CD4-positive, alpha-beta memory T cell (primary cell): ENCODE measurements at regions not wholly inside any gene's neighbourhood (a gene's known extent, or its start where the extent isn't known, plus 50 kb on each side); places are given as distances from the start of the nearest gene placed in this dataset.

Experiments
- CTCF ChIA-PET: fragments of 350-600 bp; sonication (Branson Sonifier 250); formaldehyde crosslinking; loops from one replicate; lab custom pipeline; 2021; ENCODE audit warnings: inconsistent platforms; ENCODE audit not compliant: partially characterized antibody; lab: Charles Lee
- POLR2A ChIA-PET: fragments of 350-600 bp; sonication (Branson Sonifier 250); formaldehyde crosslinking; loops from one replicate; lab custom pipeline; 2021; ENCODE audit not compliant: partially characterized antibody; lab: Charles Lee
- DNase-seq, 5 donors: peaks; one replicate each; pipeline versions ENCODE4 v3.0.0 to v3.0.0-alpha.2; 2020 to 2022; ENCODE audit warnings: mixed read lengths in 1 of 5
- H3K27ac ChIP-seq: one replicate; pipeline ENCODE4 v1.7.0; 2013; ENCODE audit warnings: low read depth, low read length
- H3K27me3 ChIP-seq: 2 replicates; pipeline ENCODE4 v1.7.0; 2013; ENCODE audit warnings: mild to moderate bottlenecking, low read length, moderate library complexity; ENCODE audit not compliant: insufficient read depth
- H3K36me3 ChIP-seq: 2 replicates; pipeline ENCODE4 v1.7.0; 2013; ENCODE audit warnings: mild to moderate bottlenecking, low read length, moderate library complexity; ENCODE audit not compliant: insufficient read depth
- H3K4me1 ChIP-seq: 2 replicates; pipeline ENCODE4 v1.7.0; 2013; ENCODE audit warnings: mild to moderate bottlenecking, low read length, moderate library complexity; ENCODE audit not compliant: insufficient read depth
- H3K4me3 ChIP-seq, 2 donors: one replicate each; pipeline ENCODE4 v1.7.0; 2013; ENCODE audit warnings: low read length in 2 of 2, mild to moderate bottlenecking in 1 of 2
- H3K9me3 ChIP-seq, 2 donors: one replicate each; pipeline ENCODE4 v1.7.0; 2013; ENCODE audit warnings: low read length in 2 of 2, control low read depth in 1 of 2; ENCODE audit not compliant: control insufficient read depth in 1 of 2
- H3K27ac Mint-ChIP-seq, 7 donors: one replicate each; pipeline ENCODE4 v1.8.0; 2020 to 2021; ENCODE audit warnings: mixed read lengths in 7 of 7, mild to moderate bottlenecking in 6 of 7, inconsistent platforms in 3 of 7, moderate library complexity in 3 of 7
- H3K27me3 Mint-ChIP-seq, 2 donors: one replicate each; pipeline ENCODE4 v1.8.0; 2020 to 2021; ENCODE audit warnings: mixed read lengths in 2 of 2
- H3K36me3 Mint-ChIP-seq, 2 donors: one replicate each; pipeline ENCODE4 v1.8.0; 2020 to 2021; ENCODE audit warnings: mixed read lengths in 2 of 2, inconsistent platforms in 1 of 2, mild to moderate bottlenecking in 1 of 2
- H3K4me1 Mint-ChIP-seq, 4 donors: one replicate each; pipeline ENCODE4 v1.8.0; 2020 to 2021; ENCODE audit warnings: mixed read lengths in 4 of 4, mild to moderate bottlenecking in 1 of 4
- H3K4me3 Mint-ChIP-seq, 8 donors: one replicate each; pipeline ENCODE4 v1.8.0; 2020 to 2021; ENCODE audit warnings: mixed read lengths in 8 of 8, mild to moderate bottlenecking in 7 of 8, moderate library complexity in 6 of 8, inconsistent platforms in 3 of 8
- H3K9me3 Mint-ChIP-seq, 8 donors: one replicate each; pipeline ENCODE4 v1.8.0; 2020 to 2021; ENCODE audit warnings: mixed read lengths in 8 of 8, mild to moderate bottlenecking in 5 of 8, inconsistent platforms in 3 of 8, moderate library complexity in 1 of 8
- intact Hi-C: fragments of 100-400 bp; cut with micrococcal nuclease; formaldehyde crosslinking; loops from one replicate; pipeline ENCODE4 v1.15.1; 2023

GRCh38 chr2:117698287-117698686 lies 116.2 kb upstream of the DDX18 start:
- Histone ChIP-seq H3K4me3 (no peak overlapping the region), H3K36me3 (no peaks in the 10 kb centered on the region), H3K27me3 (no peaks in the 10 kb centered on the region), H3K4me1 (no peaks in the 10 kb centered on the region), H3K9me3 (no peaks in the 10 kb centered on the region), H3K27ac (no peak overlapping the region)
- Mint-ChIP-seq H3K9me3 (no peaks in the 10 kb centered on the region), H3K4me1 (no peaks in the 10 kb centered on the region), H3K27me3 (no peaks in the 10 kb centered on the region), H3K4me3 (no peak overlapping the region), H3K27ac (no peak overlapping the region), H3K36me3 (no peaks in the 10 kb centered on the region)
- intact Hi-C loops: no loop called here
- ChIA-PET CTCF (no interaction called here), POLR2A (no interaction called here)
- no peak for DNase-seq

- no peak overlapping the region for H3K4me3 ChIP-seq
- no peak for DNase-seq
- intact Hi-C loops: no loop called here
- no peak overlapping the region for H3K27ac ChIP-seq
- POLR2A ChIA-PET: no interaction called here
- CTCF ChIA-PET: no interaction called here
- Mint-ChIP-seq H3K4me3 (no peak overlapping the region), H3K27ac (no peak overlapping the region), H3K36me3 (no peaks in the 10 kb centered on the region), H3K27me3 (peaks cover 0 to 1% of the 10 kb centered on the region in 2 donors), H3K4me1 (no peaks in the 10 kb centered on the region), H3K9me3 (no peaks in the 10 kb centered on the region)
- no peaks in the 10 kb centered on the region for H3K27me3 ChIP-seq
- no peaks in the 10 kb centered on the region for H3K4me1 ChIP-seq
- no peaks in the 10 kb centered on the region for H3K9me3 ChIP-seq
- H3K36me3 ChIP-seq: no peaks in the 10 kb centered on the region
These were observed 115.7 kb upstream of the DDX18 start for GRCh38 chr2:117698819-117699218.

GRCh38 chr2:117700471-117700870 lies 114.0 kb upstream of the DDX18 start:
- no peaks in the 10 kb centered on the region for H3K9me3 ChIP-seq
- H3K4me3 ChIP-seq: no peak overlapping the region
- no peaks in the 10 kb centered on the region for H3K9me3 Mint-ChIP-seq
- intact Hi-C loops: no loop called here
- no peak overlapping the region for H3K27ac ChIP-seq
- CTCF ChIA-PET: no interaction called here
- H3K36me3 ChIP-seq: no peaks in the 10 kb centered on the region
- H3K4me3 Mint-ChIP-seq: no peak overlapping the region
- no peak for DNase-seq
- H3K27ac Mint-ChIP-seq: no peak overlapping the region
- H3K27me3 Mint-ChIP-seq: peaks cover 0 to 5% of the 10 kb centered on the region in 2 donors
- no peaks in the 10 kb centered on the region for H3K36me3 Mint-ChIP-seq
- POLR2A ChIA-PET: no interaction called here
- H3K4me1 ChIP-seq: no peaks in the 10 kb centered on the region
- H3K27me3 ChIP-seq: no peaks in the 10 kb centered on the region
- H3K4me1 Mint-ChIP-seq: no peaks in the 10 kb centered on the region

- no peak for DNase-seq
- Histone ChIP-seq H3K36me3 (no peaks in the 10 kb centered on the region), H3K27ac (no peak overlapping the region), H3K9me3 (no peaks in the 10 kb centered on the region), H3K4me1 (no peaks in the 10 kb centered on the region), H3K27me3 (no peaks in the 10 kb centered on the region), H3K4me3 (no peak overlapping the region)
- Mint-ChIP-seq H3K27ac (no peak overlapping the region), H3K27me3 (peaks cover 0 to 9% of the 10 kb centered on the region in 2 donors), H3K9me3 (no peaks in the 10 kb centered on the region), H3K36me3 (no peaks in the 10 kb centered on the region), H3K4me1 (no peaks in the 10 kb centered on the region), H3K4me3 (no peak overlapping the region)
- intact Hi-C loops: no loop called here
- CTCF ChIA-PET: no interaction called here
- POLR2A ChIA-PET: no interaction called here
These were observed 113.1 kb upstream of the DDX18 start for GRCh38 chr2:117701365-117701764.

- no peaks in the 10 kb centered on the region for H3K4me1 Mint-ChIP-seq
- Histone ChIP-seq H3K4me3 (no peak overlapping the region), H3K27me3 (no peaks in the 10 kb centered on the region), H3K36me3 (no peaks in the 10 kb centered on the region), H3K4me1 (no peaks in the 10 kb centered on the region), H3K9me3 (no peaks in the 10 kb centered on the region), H3K27ac (no peak overlapping the region)
- H3K36me3 Mint-ChIP-seq: no peaks in the 10 kb centered on the region
- POLR2A ChIA-PET: no interaction called here
- H3K27me3 Mint-ChIP-seq: peaks cover 0 to 9% of the 10 kb centered on the region in 2 donors
- H3K4me3 Mint-ChIP-seq: no peak overlapping the region
- H3K27ac Mint-ChIP-seq: no peak overlapping the region
- no peak for DNase-seq
- CTCF ChIA-PET: no interaction called here
- no peaks in the 10 kb centered on the region for H3K9me3 Mint-ChIP-seq
- intact Hi-C loops: no loop called here
These were observed 112.4 kb upstream of the DDX18 start for GRCh38 chr2:117702098-117702497.

- Histone ChIP-seq H3K4me3 (no peak overlapping the region), H3K27ac (no peak overlapping the region), H3K9me3 (no peaks in the 10 kb centered on the region), H3K27me3 (no peaks in the 10 kb centered on the region), H3K36me3 (no peaks in the 10 kb centered on the region), H3K4me1 (no peaks in the 10 kb centered on the region)
- no peak overlapping the region for H3K27ac Mint-ChIP-seq
- no peaks in the 10 kb centered on the region for H3K36me3 Mint-ChIP-seq
- no peak for DNase-seq
- POLR2A ChIA-PET: no interaction called here
- H3K4me3 Mint-ChIP-seq: no peak overlapping the region
- no peaks in the 10 kb centered on the region for H3K4me1 Mint-ChIP-seq
- CTCF ChIA-PET: interaction anchor here (1.4 kb wide), 1 partner anchor 9 kb away, joined by 3 read pairs; no protein-coding TSS in a partner anchor
- H3K9me3 Mint-ChIP-seq: peaks cover 0 to 6% (median 0%) of the 10 kb centered on the region in 8 donors
- H3K27me3 Mint-ChIP-seq: peaks cover 0 to 9% of the 10 kb centered on the region in 2 donors
- intact Hi-C loops: no loop called here
These were observed 110.6 kb upstream of the DDX18 start for GRCh38 chr2:117703858-117704257.

GRCh38 chr2:117704818-117705217 lies 109.7 kb upstream of the DDX18 start:
- Histone ChIP-seq H3K36me3 (no peaks in the 10 kb centered on the region), H3K4me1 (no peaks in the 10 kb centered on the region), H3K27ac (no peak overlapping the region), H3K9me3 (no peaks in the 10 kb centered on the region), H3K27me3 (no peaks in the 10 kb centered on the region), H3K4me3 (no peak overlapping the region)
- intact Hi-C loops: no loop called here
- H3K4me3 Mint-ChIP-seq: no peak overlapping the region
- no peak for DNase-seq
- H3K27me3 Mint-ChIP-seq: peaks cover 0 to 9% of the 10 kb centered on the region in 2 donors
- H3K36me3 Mint-ChIP-seq: no peaks in the 10 kb centered on the region
- CTCF ChIA-PET: no interaction called here
- H3K4me1 Mint-ChIP-seq: no peaks in the 10 kb centered on the region
- peaks cover 0 to 6% (median 0%) of the 10 kb centered on the region in 8 donors for H3K9me3 Mint-ChIP-seq
- POLR2A ChIA-PET: no interaction called here
- H3K27ac Mint-ChIP-seq: no peak overlapping the region

GRCh38 chr2:117707874-117708273 lies 106.6 kb upstream of the DDX18 start:
- H3K9me3 Mint-ChIP-seq: peaks cover 0 to 8% (median 4%) of the 10 kb centered on the region in 8 donors
- intact Hi-C loops: no loop called here
- DNase-seq: no peak
- Histone ChIP-seq H3K4me3 (no peak overlapping the region), H3K36me3 (no peaks in the 10 kb centered on the region), H3K27me3 (no peaks in the 10 kb centered on the region), H3K9me3 (no peaks in the 10 kb centered on the region), H3K4me1 (no peaks in the 10 kb centered on the region), H3K27ac (no peak overlapping the region)
- ChIA-PET CTCF (no interaction called here), POLR2A (no interaction called here)
- H3K4me1 Mint-ChIP-seq: no peaks in the 10 kb centered on the region
- no peak overlapping the region for H3K4me3 Mint-ChIP-seq
- peaks cover 0 to 9% of the 10 kb centered on the region in 2 donors for H3K27me3 Mint-ChIP-seq
- H3K27ac Mint-ChIP-seq: no peak overlapping the region
- H3K36me3 Mint-ChIP-seq: no peaks in the 10 kb centered on the region
